Body of pancreas (tissue), 4 donors: ENCODE measurements at regions not wholly inside any gene's neighbourhood (a gene's known extent, or its start where the extent isn't known, plus 50 kb on each side); places are given as distances from the start of the nearest gene placed in this dataset.

Experiments used
- ATAC-seq: fragments of 150-250 bp; one replicate; pipeline ENCODE4 v1.9.1; 2016
- DNase-seq, 4 donors: peaks; one replicate each; pipeline ENCODE4 v3.0.0-alpha.2; 2019
- H3K27ac ChIP-seq, 4 donors: fragments of 200-600 bp; sonication (generic); 1 replicate in 3 of 4; 2 replicates in 1 of 4; pipeline versions ENCODE4 v1.5.1 to v1.6.1; 2016 to 2019; ENCODE audit warnings: mild to moderate bottlenecking in 1 of 4, mixed read lengths in 1 of 4, moderate library complexity in 1 of 4
- H3K27me3 ChIP-seq, 2 donors: fragments of 200-600 bp; sonication (generic); one replicate each; pipeline ENCODE4 v1.6.0; 2016; ENCODE audit warnings: mild to moderate bottlenecking in 1 of 2
- H3K36me3 ChIP-seq, 2 donors: fragments of 200-600 bp; sonication (generic); replicated peaks in 1 of 2; 2 replicates each; pipeline ENCODE4 v1.5.1; 2016; ENCODE audit warnings: low read depth in 2 of 2; ENCODE audit not compliant: insufficient read depth in 1 of 2
- H3K4me1 ChIP-seq: fragments of 200-600 bp; sonication (generic); one replicate; pipeline ENCODE4 v1.6.0; 2016
- H3K4me3 ChIP-seq, 2 donors: fragments of 200-600 bp; sonication (generic); 1 replicate in 1 of 2; 2 replicates in 1 of 2; pipeline ENCODE4 v1.5.1; 2016 to 2019
- H3K9me3 ChIP-seq, 3 donors: fragments of 200-600 bp; sonication (generic); 1 replicate in 2 of 3; 2 replicates in 1 of 3; pipeline ENCODE4 v1.5.1; 2016
- CTCF ChIP-seq, 7 experiments: fragments of 450-650 bp in 4 of 7; fragments of 200-600 bp in 3 of 7; sonication (generic) in 3 of 7; IDR thresholded peaks; one replicate each; pipeline ENCODE4 v1.5.1; 2016 to 2019; ENCODE audit warnings: antibody characterized with exemption in 7 of 7
- POLR2A ChIP-seq, 3 donors: fragments of 450-650 bp; IDR thresholded peaks; one replicate each; pipeline ENCODE4 v1.6.1; 2016; ENCODE audit warnings: antibody characterized with exemption in 3 of 3, mild to moderate bottlenecking in 2 of 3
- WGBS, 2 donors: methylation state at CpG; one replicate each; pipeline ENCODE4 v1.1.5; 2017; 5-methylcytosine and 5-hydroxymethylcytosine counted together
- intact Hi-C: fragments of 100-400 bp; cut with DNase I; formaldehyde crosslinking; loops from one replicate; pipeline ENCODE4 v1.15.1; 2023

GRCh38 chr2:8086357-8086756 lies 595.5 kb upstream of the ID2 start:
- no peak for ATAC-seq

GRCh38 chr2:8086796-8087479 lies 594.9 kb upstream of the ID2 start:
- no peaks in the 10 kb centered on the region for H3K36me3 ChIP-seq
- peak in 1 of 4 donors; percentile 5 for DNase-seq
- H3K4me1 ChIP-seq = peaks cover 6% of the 10 kb centered on the region
- H3K27me3 ChIP-seq = no peaks in the 10 kb centered on the region
- no peak overlapping the region for H3K27ac ChIP-seq
- H3K4me3 ChIP-seq = no peak overlapping the region
- WGBS, 2 donors = 65 to 79% methylated on average over 4 of the region's 4 CpGs
- no peaks in the 10 kb centered on the region for H3K9me3 ChIP-seq
- ATAC-seq = no peak
- TF ChIP-seq POLR2A (IDR thresholded peaks at IDR 0.05) (no peak), CTCF (IDR thresholded peaks at IDR 0.05) (no peak)
- intact Hi-C loops = no loop called here

More at GRCh38 chr2:8086357-8086756, 595.5 kb upstream of the ID2 start:
- Histone ChIP-seq H3K36me3 (no peaks in the 10 kb centered on the region), H3K27ac (no peak overlapping the region), H3K9me3 (no peaks in the 10 kb centered on the region), H3K4me3 (no peak overlapping the region), H3K27me3 (no peaks in the 10 kb centered on the region), H3K4me1 (peaks cover 6% of the 10 kb centered on the region)
- WGBS, 2 donors = 85 to 88% methylated on average over 2 of the region's 2 CpGs
- DNase-seq = no peak
- TF ChIP-seq CTCF (IDR thresholded peaks at IDR 0.05) (no peak), POLR2A (IDR thresholded peaks at IDR 0.05) (no peak)
- intact Hi-C loops = no loop called here

- H3K27me3 ChIP-seq = no peaks in the 10 kb centered on the region
- no peak for DNase-seq
- no peak for ATAC-seq
- no peak overlapping the region for H3K4me3 ChIP-seq
- peaks cover 6% of the 10 kb centered on the region for H3K4me1 ChIP-seq
- no peak overlapping the region for H3K27ac ChIP-seq
- intact Hi-C loops = no loop called here
- TF ChIP-seq POLR2A (IDR thresholded peaks at IDR 0.05) (no peak), CTCF (IDR thresholded peaks at IDR 0.05) (no peak)
- H3K9me3 ChIP-seq = no peaks in the 10 kb centered on the region
- 80 to 94% methylated on average over 3 of the region's 3 CpGs for WGBS, 2 donors
- no peaks in the 10 kb centered on the region for H3K36me3 ChIP-seq
These were observed 594.4 kb upstream of the ID2 start for GRCh38 chr2:8087480-8087840.

- intact Hi-C loops = no loop called here
- Histone ChIP-seq H3K36me3 (no peaks in the 10 kb centered on the region), H3K4me3 (no peak overlapping the region), H3K27me3 (no peaks in the 10 kb centered on the region), H3K9me3 (no peaks in the 10 kb centered on the region), H3K4me1 (peaks cover 6% of the 10 kb centered on the region), H3K27ac (no peak overlapping the region)
- TF ChIP-seq CTCF (IDR thresholded peaks at IDR 0.05) (no peak), POLR2A (IDR thresholded peaks at IDR 0.05) (no peak)
- 96 to 100% methylated on average over 1 of the region's 1 CpG for WGBS, 2 donors
- ATAC-seq = no peak
- DNase-seq = no peak
These were observed 593.0 kb upstream of the ID2 start for GRCh38 chr2:8088810-8089209.

- intact Hi-C loops = no loop called here
These were observed 592.3 kb upstream of the ID2 start for GRCh38 chr2:8089596-8089995.

More at GRCh38 chr2:8089596-8089995, 592.3 kb upstream of the ID2 start:
- peaks cover 6% of the 10 kb centered on the region for H3K4me1 ChIP-seq
- TF ChIP-seq CTCF (IDR thresholded peaks at IDR 0.05) = no peak
- TF ChIP-seq POLR2A (IDR thresholded peaks at IDR 0.05) = no peak
- WGBS, 2 donors = 44 to 50% methylated on average over 7 of the region's 7 CpGs
- no peak overlapping the region for H3K4me3 ChIP-seq
- ATAC-seq (no peak), DNase-seq (no peak)
- no peak overlapping the region for H3K27ac ChIP-seq
- H3K9me3 ChIP-seq = no peaks in the 10 kb centered on the region
- H3K27me3 ChIP-seq = no peaks in the 10 kb centered on the region
- no peaks in the 10 kb centered on the region for H3K36me3 ChIP-seq
